ENCODE measurements at regions not wholly inside any gene's neighbourhood (a gene's known extent, or its start where the extent isn't known, plus 50 kb on each side); places are given as distances from the start of the nearest gene placed in this dataset.

- H3K27ac ChIP-seq, result no peak overlapping the region
- TF ChIP-seq, protein P1, sequence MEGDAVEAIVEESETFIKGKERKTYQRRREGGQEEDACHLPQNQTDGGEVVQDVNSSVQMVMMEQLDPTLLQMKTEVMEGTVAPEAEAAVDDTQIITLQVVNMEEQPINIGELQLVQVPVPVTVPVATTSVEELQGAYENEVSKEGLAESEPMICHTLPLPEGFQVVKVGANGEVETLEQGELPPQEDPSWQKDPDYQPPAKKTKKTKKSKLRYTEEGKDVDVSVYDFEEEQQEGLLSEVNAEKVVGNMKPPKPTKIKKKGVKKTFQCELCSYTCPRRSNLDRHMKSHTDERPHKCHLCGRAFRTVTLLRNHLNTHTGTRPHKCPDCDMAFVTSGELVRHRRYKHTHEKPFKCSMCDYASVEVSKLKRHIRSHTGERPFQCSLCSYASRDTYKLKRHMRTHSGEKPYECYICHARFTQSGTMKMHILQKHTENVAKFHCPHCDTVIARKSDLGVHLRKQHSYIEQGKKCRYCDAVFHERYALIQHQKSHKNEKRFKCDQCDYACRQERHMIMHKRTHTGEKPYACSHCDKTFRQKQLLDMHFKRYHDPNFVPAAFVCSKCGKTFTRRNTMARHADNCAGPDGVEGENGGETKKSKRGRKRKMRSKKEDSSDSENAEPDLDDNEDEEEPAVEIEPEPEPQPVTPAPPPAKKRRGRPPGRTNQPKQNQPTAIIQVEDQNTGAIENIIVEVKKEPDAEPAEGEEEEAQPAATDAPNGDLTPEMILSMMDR (conservative IDR thresholded peaks at IDR 0.05), result no peak
These were observed 75.9 kb upstream of the LOC128125822 start for GRCh38 chr6:63496361-63496804.

- no peak overlapping the region for H3K27ac ChIP-seq
- TF ChIP-seq, protein P1 (conservative IDR thresholded peaks at IDR 0.05), result no peak
These were observed 70.1 kb upstream of the LOC128125822 start for GRCh38 chr6:63502156-63502555.

GRCh38 chr6:63503199-63503598, 69.1 kb upstream of the LOC128125822 start:
- TF ChIP-seq, protein P1 (conservative IDR thresholded peaks at IDR 0.05), result no peak

GRCh38 chr6:63504777-63505384, 67.4 kb upstream of the LOC128125822 start:
- TF ChIP-seq, protein P1 (conservative IDR thresholded peaks at IDR 0.05), result no peak
- H3K27ac ChIP-seq, result no peak overlapping the region

More at GRCh38 chr6:63503199-63503598, 69.1 kb upstream of the LOC128125822 start:
- no peak overlapping the region for H3K27ac ChIP-seq

DNA sequence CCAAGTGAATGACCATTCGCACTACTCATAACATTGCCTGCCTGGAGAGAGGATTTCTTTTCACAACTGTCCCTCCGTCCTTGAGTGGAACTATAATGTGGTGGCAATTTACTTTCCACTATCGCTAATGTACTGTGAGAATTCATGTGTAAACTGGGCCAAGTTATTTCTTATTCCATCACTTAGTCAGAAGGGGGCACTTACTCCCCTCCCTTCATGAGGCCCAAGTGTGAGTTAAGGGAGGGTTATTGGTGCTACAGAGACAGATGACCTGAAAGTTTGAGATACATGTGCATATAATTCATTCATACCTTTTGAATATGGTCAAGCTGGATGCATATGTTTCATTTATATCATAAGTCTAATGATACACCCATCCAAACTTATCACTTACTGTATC, 65.2 kb upstream of the LOC128125822 start:
- TF ChIP-seq, protein P1 (conservative IDR thresholded peaks at IDR 0.05), result no peak
- no peak overlapping the region for H3K27ac ChIP-seq

GRCh38 chr6:63509652-63510352, 62.5 kb upstream of the LOC128125822 start:
- H3K27ac ChIP-seq, result 0 out of 2 replicates have a peak overlapping the region, but pooled peaks have one; percentile 3
- TF ChIP-seq, protein P1 (conservative IDR thresholded peaks at IDR 0.05), result no peak

DNA sequence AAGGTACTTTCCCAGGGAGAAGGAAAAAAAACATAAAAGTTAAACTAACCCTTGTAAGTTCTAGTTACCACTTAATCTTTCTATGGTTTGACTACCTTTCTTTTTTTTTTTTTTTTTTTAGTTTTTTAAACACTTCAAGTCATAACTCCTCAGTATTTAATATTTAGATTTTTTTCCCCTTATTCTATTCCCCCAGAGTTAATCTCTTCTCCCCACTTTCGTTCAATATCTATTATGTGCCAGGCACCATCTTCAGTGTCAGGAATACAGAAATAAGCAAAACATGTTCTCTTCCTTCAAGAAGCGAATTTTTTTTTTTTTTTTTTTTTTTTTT, 62.0 kb upstream of the LOC128125822 start:
- TF ChIP-seq, protein P1 (conservative IDR thresholded peaks at IDR 0.05), result no peak
- no peak overlapping the region for H3K27ac ChIP-seq
